DND-41 (cell line): ENCODE measurements at regions not wholly inside any gene's neighbourhood (a gene's known extent, or its start where the extent isn't known, plus 50 kb on each side); places are given as distances from the start of the nearest gene placed in this dataset.

Experiments used
- ATAC-seq: fragments of 200-7000 bp; cut with Tn5 transposase; 3 replicates; pipeline ENCODE4 v1.9.1; 2021; ENCODE audit warnings: low read depth; ENCODE audit not compliant: insufficient read depth
- DNase-seq: peaks from one replicate; pipeline ENCODE4 v3.0.0-alpha.2; 2020
- H2AFZ ChIP-seq: 2 replicates; pipeline ENCODE4 v1.6.0; 2012; ENCODE audit warnings: low read depth, low read length
- H3K27ac ChIP-seq: 2 replicates; pipeline ENCODE4 v1.5.1; 2012; ENCODE audit warnings: low read length, inconsistent platforms
- H3K27me3 ChIP-seq: fragments of 200-600 bp; sonication (generic); 2 replicates; pipeline ENCODE4 v1.6.0; 2012; ENCODE audit warnings: low read length, mild to moderate bottlenecking, inconsistent platforms; ENCODE audit not compliant: insufficient read depth, poor library complexity
- H3K36me3 ChIP-seq: 2 replicates; pipeline ENCODE4 v1.5.1; 2012; ENCODE audit warnings: low read length, inconsistent platforms; ENCODE audit not compliant: insufficient read depth
- H3K4me1 ChIP-seq: 2 replicates; pipeline ENCODE4 v1.5.1; 2012; ENCODE audit warnings: mild to moderate bottlenecking, low read length; ENCODE audit not compliant: insufficient read depth
- H3K4me2 ChIP-seq: 2 replicates; pipeline ENCODE4 v1.6.0; 2012; ENCODE audit warnings: mild to moderate bottlenecking, moderate library complexity, low read length, inconsistent platforms; ENCODE audit not compliant: insufficient read depth
- H3K4me3 ChIP-seq, 2 experiments: fragments of 200-600 bp in 1 of 2; shearing (Covaris generic) in 1 of 2; 2 replicates each; pipeline ENCODE4 v1.5.1; 2012 to 2016; ENCODE audit warnings: inconsistent platforms in 2 of 2, low read length in 2 of 2, mild to moderate bottlenecking in 2 of 2, low read depth in 1 of 2, moderate library complexity in 1 of 2
- H3K79me2 ChIP-seq: 2 replicates; pipeline ENCODE4 v1.6.0; 2012; ENCODE audit warnings: low read length, inconsistent platforms; ENCODE audit not compliant: insufficient read depth
- H3K9ac ChIP-seq: 2 replicates; pipeline ENCODE4 v1.6.0; 2012; ENCODE audit warnings: low read depth, mild to moderate bottlenecking, inconsistent platforms, low read length, moderate library complexity
- H3K9me3 ChIP-seq: 2 replicates; pipeline ENCODE4 v1.5.1; 2012; ENCODE audit warnings: low read length, moderate library complexity, mild to moderate bottlenecking, inconsistent platforms; ENCODE audit not compliant: insufficient read depth, severe bottlenecking
- H4K20me1 ChIP-seq: 2 replicates; pipeline ENCODE4 v1.6.0; 2012; ENCODE audit warnings: low read length; ENCODE audit not compliant: insufficient read depth
- EZH2 ChIP-seq: IDR thresholded peaks from 3 replicates; pipeline ENCODE4 v1.6.1; 2012; ENCODE audit warnings: borderline replicate concordance, low read depth, mild to moderate bottlenecking, moderate library complexity, low read length, inconsistent platforms; ENCODE audit not compliant: severe bottlenecking
- TF ChIP-seq, protein P1 (sequence below): IDR thresholded peaks from 2 replicates; pipeline ENCODE4 v1.5.1; 2012; ENCODE audit warnings: borderline replicate concordance, low read length, moderate library complexity, mild to moderate bottlenecking; ENCODE audit not compliant: poor library complexity, severe bottlenecking; ENCODE audit errors: extremely low read depth

DNA sequence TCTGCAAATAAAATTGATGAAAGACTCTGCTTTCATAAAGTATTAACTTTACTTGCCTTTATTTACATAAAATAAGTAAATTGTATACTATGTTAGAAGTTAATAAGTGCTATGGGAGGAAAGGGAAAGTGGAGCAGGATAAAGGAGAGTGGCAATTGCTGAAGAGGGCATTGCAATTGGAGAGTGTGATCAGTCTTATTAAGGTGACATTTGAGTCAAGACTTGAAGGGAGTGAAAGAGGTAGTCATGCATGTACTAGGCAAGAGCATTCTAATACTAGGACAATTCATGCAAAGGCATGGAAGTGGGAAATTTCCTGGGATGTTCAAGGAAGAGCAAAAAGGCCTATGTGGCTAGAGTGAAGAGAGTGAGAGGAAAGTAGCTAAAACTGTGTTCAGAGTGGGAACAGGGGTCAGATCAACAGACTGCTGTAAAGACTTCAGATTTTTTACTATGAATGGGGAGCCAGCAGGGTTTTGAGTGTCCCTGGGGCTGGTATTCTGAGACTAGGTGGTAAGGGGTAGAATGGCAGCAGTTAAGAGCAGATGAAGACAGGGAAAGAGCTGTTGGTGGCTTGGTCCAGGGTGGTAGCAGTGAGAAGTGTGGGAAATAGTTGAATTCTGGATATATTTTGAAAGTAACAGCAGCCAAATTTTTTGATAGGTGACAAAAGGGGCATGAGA lies 182.3 kb upstream of the RIOK2 start:
- DNase-seq: no peak
- H3K4me2 ChIP-seq: no peak overlapping the region
- H3K79me2 ChIP-seq: no peaks in the 10 kb centered on the region

DNA sequence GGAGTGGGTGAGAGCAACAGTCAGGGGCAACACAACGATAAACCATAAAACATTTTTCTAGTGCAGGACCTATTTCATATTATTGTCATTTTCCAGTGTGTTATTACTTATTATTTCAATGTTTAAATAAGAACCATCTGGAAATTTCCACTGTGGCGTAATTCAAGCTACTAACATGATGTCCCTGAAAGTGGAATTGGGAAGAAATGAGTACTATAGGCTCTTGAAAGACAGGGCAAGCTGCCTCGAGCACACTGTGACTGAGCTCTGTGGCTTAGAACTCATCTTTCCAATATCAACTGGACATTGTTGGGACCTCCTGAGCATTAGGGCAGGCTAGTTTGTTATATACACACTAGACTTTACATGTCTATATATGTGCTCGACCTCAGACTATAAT lies 182.9 kb upstream of the RIOK2 start:
- Histone ChIP-seq H3K4me1 (no peaks in the 10 kb centered on the region), H3K27me3 (no peaks in the 10 kb centered on the region), H3K27ac (no peak overlapping the region), H4K20me1 (no peaks in the 10 kb centered on the region), H2AFZ (no peak overlapping the region), H3K4me2 (no peak overlapping the region), H3K9me3 (no peaks in the 10 kb centered on the region), H3K9ac (no peak overlapping the region), H3K79me2 (no peaks in the 10 kb centered on the region), H3K4me3 (no peak overlapping the region), H3K36me3 (no peaks in the 10 kb centered on the region)
- TF ChIP-seq, protein P1, sequence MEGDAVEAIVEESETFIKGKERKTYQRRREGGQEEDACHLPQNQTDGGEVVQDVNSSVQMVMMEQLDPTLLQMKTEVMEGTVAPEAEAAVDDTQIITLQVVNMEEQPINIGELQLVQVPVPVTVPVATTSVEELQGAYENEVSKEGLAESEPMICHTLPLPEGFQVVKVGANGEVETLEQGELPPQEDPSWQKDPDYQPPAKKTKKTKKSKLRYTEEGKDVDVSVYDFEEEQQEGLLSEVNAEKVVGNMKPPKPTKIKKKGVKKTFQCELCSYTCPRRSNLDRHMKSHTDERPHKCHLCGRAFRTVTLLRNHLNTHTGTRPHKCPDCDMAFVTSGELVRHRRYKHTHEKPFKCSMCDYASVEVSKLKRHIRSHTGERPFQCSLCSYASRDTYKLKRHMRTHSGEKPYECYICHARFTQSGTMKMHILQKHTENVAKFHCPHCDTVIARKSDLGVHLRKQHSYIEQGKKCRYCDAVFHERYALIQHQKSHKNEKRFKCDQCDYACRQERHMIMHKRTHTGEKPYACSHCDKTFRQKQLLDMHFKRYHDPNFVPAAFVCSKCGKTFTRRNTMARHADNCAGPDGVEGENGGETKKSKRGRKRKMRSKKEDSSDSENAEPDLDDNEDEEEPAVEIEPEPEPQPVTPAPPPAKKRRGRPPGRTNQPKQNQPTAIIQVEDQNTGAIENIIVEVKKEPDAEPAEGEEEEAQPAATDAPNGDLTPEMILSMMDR: no peak
- TF ChIP-seq EZH2: no peak
- DNase-seq (no peak), ATAC-seq (no peak)

More for the DNA sequence above, 182.3 kb upstream of the RIOK2 start:
- Histone ChIP-seq H3K9ac (no peak overlapping the region), H3K27ac (no peak overlapping the region), H2AFZ (no peak overlapping the region), H4K20me1 (no peaks in the 10 kb centered on the region), H3K9me3 (no peaks in the 10 kb centered on the region), H3K36me3 (no peaks in the 10 kb centered on the region), H3K27me3 (no peaks in the 10 kb centered on the region), H3K4me1 (no peaks in the 10 kb centered on the region), H3K4me3 (no peak overlapping the region)
- no peak for ATAC-seq
- TF ChIP-seq, protein P1: no peak
- TF ChIP-seq EZH2: no peak

DNA sequence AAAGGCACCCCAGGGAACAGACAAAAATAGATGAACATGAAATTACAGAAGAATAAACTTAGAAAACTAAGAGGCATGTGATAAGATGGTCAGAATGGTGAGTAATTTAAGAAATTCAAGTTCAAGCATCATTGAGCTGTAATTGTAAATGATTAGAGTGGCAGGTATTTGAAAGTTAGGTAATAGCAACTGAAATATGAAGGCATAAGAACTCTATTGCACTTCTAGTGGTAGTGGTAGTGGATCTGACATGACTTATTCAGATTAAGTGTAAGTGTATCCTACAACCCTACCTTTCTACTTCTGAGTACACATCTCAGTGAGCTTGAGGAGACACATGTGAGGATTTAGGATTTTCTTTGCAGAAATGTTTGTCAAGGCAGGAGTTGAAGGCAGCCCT lies 192.9 kb upstream of the RIOK2 start:
- Histone ChIP-seq H3K9ac (no peak overlapping the region), H3K27ac (no peak overlapping the region), H3K4me2 (no peak overlapping the region), H3K9me3 (no peaks in the 10 kb centered on the region), H3K79me2 (no peaks in the 10 kb centered on the region), H3K36me3 (no peaks in the 10 kb centered on the region), H4K20me1 (no peaks in the 10 kb centered on the region), H3K4me1 (no peaks in the 10 kb centered on the region), H2AFZ (no peak overlapping the region), H3K4me3 (no peak overlapping the region), H3K27me3 (no peaks in the 10 kb centered on the region)
- TF ChIP-seq, protein P1: no peak
- no peak for TF ChIP-seq EZH2
- DNase-seq (no peak), ATAC-seq (no peak)
